ENCODE measurements at regions not wholly inside any gene's neighbourhood (a gene's known extent, or its start where the extent isn't known, plus 50 kb on each side); places are given as distances from the start of the nearest gene placed in this dataset.

GRCh38 chr11:116162886-116163230, 609.9 kb downstream of the BUD13 start:
- TF ChIP-seq EZH2 (IDR thresholded peaks at IDR 0.05; ENCODE audit: insufficient read depth, poor library complexity, severe bottlenecking) (no peak), EZH2phosphoT487 (IDR thresholded peaks at IDR 0.05; ENCODE audit: insufficient read depth, low read depth) (no peak)

Measured in GM23248 (cell line).